Erythroblast (primary cell): ENCODE measurements at regions not wholly inside any gene's neighbourhood (a gene's known extent, or its start where the extent isn't known, plus 50 kb on each side); places are given as distances from the start of the nearest gene placed in this dataset.
"Not testable (repeated sequence)": the region's sequence is repeated elsewhere in the genome, so short reads cannot be mapped to it uniquely, and the experiment has no call there.

Experiments used
- DNase-seq, 2 experiments: peaks; one replicate each; lab custom pipeline; 2025; lab: John Stamatoyannopoulos, UW
- GATA1 ChIP-seq: IDR thresholded peaks from 2 replicates; pipeline ENCODE4 v1.6.1; 2011; ENCODE audit warnings: low read depth, mild to moderate bottlenecking, control low read depth, low read length, moderate library complexity
- POLR2A ChIP-seq: IDR thresholded peaks from 2 replicates; pipeline ENCODE4 v1.6.1; 2011; ENCODE audit warnings: mild to moderate bottlenecking, low read length

- DNase-seq = no peak
- TF ChIP-seq POLR2A = no peak
- TF ChIP-seq GATA1 = no peak
These were observed 166.8 kb upstream of the NR3C2 start for GRCh38 chr4:148608968-148609367.

DNA sequence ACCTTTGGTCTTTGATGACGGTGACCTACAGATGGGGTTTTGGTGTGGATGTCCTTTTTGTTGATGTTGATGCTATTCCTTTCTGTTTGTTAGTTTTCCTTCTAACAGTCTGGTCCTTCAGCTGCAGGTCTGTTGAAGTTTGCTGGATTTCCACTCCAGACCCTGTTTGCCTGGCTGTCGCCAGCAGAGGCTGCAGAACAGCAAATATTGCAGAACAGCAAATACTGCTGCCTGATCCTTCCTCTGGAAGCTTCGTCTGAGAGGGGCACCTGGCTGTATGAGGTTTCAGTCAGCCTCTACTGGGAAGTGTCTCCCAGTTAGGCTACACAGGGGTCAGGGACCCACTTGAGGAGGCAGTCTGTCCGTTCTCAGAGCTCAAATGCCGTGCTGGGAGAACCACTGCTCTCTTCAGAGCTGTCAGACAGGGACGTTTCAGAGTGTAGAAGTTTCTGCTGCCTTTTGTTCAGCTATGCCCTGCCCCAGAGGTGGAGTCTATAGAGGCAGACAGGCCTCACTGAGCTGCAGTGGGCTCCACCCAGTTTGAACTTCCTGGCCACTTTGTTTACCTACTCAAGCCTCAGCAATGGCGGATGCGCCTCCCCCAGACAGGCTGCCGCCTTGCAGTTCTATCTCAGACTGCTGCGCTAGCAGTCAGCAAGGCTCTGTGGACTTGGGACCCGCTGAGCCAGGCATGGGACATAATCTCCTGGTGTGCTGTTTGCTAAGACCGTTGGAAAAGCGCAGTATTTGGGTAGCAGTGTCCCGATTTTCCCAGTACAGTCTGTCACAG lies 156.4 kb upstream of the NR3C2 start:
- DNase-seq = not testable (repeated sequence)

GRCh38 chr4:148589182-148589581 lies 147.0 kb upstream of the NR3C2 start:
- TF ChIP-seq GATA1 = no peak
- no peak for TF ChIP-seq POLR2A
- no peak for DNase-seq

DNA sequence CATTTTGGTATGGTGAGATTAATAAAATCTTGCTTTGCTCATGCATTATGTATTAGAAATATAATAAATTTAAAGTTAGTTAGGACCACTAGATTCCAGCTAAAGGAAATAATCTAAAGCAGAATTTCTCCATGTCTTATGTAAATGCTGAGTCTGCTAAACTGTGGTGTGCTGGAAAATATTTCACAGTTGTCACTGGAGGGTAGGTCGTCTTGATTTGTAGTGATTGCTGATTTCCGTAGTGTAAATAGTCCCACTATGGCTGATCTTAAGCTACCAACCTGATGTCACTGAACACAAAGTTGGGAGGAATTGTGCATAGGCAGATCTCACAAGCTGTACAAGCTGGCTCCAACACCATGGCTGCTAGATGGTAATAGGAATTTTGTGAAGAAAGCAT lies 133.4 kb upstream of the NR3C2 start:
- no peak for TF ChIP-seq GATA1
- TF ChIP-seq POLR2A = no peak
- DNase-seq = no peak

DNA sequence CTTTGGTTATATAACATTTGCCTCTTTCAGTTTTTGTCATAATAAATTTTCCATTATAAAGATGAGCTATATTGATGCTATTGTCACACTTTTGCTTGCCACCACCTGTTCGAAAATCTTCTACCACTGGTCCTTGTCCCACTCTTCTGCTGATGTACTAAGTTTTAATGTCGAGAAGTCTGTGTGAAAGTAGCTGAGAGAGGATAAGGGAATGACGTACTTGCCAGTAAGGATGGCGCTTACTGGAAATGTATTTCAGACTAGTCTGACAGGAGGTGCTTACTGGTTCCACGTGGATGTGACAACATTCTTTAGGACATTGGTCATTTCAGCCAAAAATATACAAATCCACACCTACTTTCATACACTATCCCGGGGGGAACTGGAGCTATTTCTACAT lies 132.7 kb upstream of the NR3C2 start:
- DNase-seq = no peak
- TF ChIP-seq POLR2A (no peak), GATA1 (no peak)

- no peak for DNase-seq
- TF ChIP-seq POLR2A (no peak), GATA1 (no peak)
These were observed 132.3 kb upstream of the NR3C2 start for GRCh38 chr4:148574502-148574901.

GRCh38 chr4:148574066-148574465 lies 131.9 kb upstream of the NR3C2 start:
- TF ChIP-seq POLR2A (no peak), GATA1 (no peak)
- DNase-seq = no peak

DNA sequence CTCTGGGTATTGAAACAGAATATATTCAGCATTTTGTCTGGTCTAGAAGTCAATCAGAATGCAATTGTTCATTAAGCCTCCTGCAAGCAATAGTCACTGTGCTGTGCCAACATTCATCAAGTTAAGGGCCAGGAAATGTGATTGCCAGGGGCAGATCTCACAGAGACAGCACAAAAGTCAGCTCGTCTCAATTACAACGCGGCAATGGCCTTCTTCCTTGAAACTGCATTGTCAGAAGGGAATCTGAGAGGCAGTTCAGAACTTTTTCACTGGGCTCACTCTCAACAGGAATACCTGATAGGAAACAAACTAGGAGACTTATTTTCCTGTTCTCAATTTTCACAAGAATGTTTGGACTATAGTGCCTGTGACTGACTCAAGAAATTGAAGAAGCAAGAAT lies 131.1 kb upstream of the NR3C2 start:
- no peak for DNase-seq

GRCh38 chr4:148565801-148566200 lies 123.6 kb upstream of the NR3C2 start:
- DNase-seq = no peak
- no peak for TF ChIP-seq GATA1
- no peak for TF ChIP-seq POLR2A

More for the DNA sequence above, 131.1 kb upstream of the NR3C2 start:
- TF ChIP-seq POLR2A (no peak), GATA1 (no peak)

- DNase-seq = no peak
- TF ChIP-seq POLR2A (no peak), GATA1 (no peak)
These were observed 121.5 kb upstream of the NR3C2 start for GRCh38 chr4:148563684-148564083.

DNA sequence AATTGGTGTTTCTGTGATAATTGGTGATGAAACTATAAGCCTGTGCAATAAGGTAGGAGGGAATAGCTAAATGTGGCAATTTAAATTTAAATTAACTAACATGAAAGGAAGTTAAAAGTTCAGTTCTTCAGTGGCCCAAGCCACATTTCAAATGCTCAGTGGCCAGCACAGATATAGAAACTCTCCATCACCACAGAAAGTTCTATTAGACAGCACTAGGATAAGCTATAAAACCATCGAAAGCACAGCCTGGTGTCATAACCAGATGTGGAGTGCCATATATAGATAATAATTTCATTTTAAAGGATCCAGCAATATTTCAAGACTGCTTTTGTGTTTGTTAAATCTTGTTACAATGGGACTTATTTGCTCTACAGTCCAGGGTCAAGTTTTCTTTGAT lies 119.3 kb upstream of the NR3C2 start:
- TF ChIP-seq GATA1 = no peak
- TF ChIP-seq POLR2A = no peak
- DNase-seq = no peak

DNA sequence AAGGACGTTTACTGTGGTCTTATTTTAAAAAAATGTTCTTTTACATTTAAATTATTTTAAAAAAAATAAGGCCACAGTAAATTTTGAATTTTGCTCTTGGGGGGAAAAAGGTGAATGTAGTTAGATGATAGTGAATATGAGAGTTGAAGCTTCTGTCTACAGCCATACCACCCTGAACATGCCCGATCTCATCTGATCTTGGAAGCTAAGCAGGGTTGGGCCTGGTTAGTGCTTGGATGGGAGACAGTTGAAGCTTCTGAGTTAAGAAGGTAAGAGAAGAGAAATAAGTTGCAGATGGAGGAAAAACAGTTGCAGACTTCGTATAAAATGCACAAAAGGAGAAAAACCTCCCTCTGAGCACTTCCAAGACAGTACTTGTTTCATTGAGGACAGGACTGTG lies 115.6 kb upstream of the NR3C2 start:
- TF ChIP-seq POLR2A = no peak
- TF ChIP-seq GATA1 = no peak
- no peak for DNase-seq

- TF ChIP-seq POLR2A = no peak
- TF ChIP-seq GATA1 = no peak
These were observed 108.6 kb upstream of the NR3C2 start for GRCh38 chr4:148550788-148551187.

GRCh38 chr4:148542922-148543623 lies 100.9 kb upstream of the NR3C2 start:
- DNase-seq = no peak
- no peak for TF ChIP-seq GATA1
- no peak for TF ChIP-seq POLR2A

More at GRCh38 chr4:148550788-148551187, 108.6 kb upstream of the NR3C2 start:
- DNase-seq = no peak

DNA sequence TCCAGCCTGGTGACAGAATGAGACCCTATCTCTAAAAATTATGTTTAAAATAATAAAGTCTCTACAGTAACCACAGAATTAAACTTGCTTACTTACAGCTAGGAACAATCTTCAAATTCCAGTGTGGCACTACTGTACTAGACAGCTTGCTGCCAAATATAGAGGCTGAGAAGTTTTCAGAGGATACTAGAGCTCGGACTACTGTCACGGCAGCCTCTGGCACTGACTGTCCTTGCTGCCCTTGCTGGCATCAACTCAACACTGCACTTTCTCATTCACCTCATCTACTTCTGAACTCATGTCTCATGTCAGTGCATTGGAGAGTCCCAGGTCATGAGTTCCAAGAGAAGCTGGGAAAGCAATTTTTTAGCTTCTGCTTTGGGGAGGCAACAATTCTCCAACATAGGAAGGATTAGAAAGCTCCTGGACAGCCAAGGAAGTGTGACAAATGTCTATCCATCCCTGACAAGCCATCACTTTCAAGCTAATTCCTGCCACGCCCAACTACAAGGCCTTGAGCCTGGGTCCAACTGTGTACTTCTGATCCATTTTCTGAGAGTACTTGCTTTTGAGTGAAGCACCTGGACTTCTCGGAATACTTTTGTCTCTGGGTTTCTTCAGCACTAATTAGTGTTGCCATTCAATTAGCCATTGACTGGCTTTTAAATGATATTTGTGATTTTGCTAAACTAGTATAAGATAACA lies 98.6 kb upstream of the NR3C2 start:
- no peak for TF ChIP-seq POLR2A
- TF ChIP-seq GATA1 = no peak
- DNase-seq = no peak
